ENCODE measurements at regions not wholly inside any gene's neighbourhood (a gene's known extent, or its start where the extent isn't known, plus 50 kb on each side); places are given as distances from the start of the nearest gene placed in this dataset.
A peak's percentile ranks its signal among the peaks of the same experiment; 100 is the strongest.

DNA sequence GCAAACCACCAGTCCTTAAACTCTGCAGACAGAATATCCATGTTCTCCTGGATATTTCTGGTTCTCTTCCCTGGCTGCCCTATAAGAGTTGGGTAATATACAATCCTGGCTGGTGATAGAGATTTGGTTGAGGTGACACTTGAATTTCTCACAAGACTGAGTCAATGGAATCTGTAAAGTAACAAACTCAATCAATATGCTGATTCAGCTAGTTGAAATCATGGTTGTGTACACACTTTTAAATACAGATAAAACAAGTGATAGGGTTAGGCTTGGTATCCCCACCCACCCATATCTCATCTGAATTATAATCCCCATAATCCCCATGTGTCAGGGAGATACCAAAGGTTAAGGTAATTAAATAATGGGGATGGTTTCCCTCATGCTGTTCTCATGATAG lies 349.2 kb upstream of the MAD2L1 start:
- no peak for DNase-seq

DNA sequence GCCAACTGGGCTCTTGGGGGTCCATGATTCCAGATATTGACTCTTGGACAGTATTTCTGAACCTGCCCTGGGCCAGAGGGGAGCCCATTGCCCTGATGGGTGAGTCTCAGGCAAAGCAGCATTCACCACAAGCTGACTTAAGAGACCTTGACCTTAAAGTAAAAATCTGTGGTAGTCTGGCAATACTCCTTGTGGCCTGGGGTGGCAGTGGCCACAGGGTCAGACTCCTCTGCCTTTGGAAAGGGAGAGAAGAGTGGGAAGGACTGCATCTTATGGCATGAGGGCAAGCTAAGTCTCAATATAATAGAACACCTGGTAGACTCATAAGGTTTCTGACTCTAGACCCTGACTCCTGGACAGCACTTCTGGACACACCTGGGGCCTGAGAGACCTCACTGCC lies 340.3 kb upstream of the MAD2L1 start:
- no peak for DNase-seq

DNA sequence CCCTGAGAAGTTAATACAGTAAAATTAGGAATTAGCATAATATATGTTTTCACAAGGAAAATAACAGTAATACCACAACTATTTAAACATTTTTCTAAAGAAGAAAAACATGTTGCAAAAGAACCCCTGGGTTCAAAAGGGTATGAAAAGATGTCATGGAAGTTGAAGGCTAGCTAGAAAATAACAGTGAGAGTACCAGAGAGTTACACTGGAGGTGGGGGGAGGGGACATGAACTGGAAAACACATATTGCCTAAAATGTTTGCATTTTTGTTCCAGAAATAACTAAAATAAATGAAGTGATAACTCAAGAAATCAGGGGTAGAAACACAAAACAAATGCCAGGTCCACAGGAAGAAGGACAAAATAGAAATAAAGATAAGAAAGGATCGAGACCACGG lies 336.6 kb upstream of the MAD2L1 start:
- DNase-seq = no peak

DNA sequence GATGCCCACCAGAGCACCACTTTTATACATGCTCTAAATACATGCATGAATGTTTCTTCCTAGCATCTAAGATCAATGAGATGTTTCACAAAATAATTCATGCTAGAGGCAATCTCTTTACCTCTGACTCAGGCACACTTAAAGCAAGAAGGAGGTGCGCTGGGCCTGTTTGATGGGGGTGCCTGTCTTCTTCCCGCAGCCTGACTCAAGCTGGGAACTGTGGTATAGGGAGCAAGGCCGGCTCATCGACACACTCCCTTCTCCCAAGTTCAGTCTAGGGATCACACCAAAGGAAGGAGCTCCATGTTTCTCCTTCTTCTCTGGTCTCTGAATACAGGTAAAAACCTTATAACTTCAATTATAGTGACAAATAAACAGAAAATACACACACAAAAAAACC lies 333.8 kb upstream of the MAD2L1 start:
- DNase-seq = no peak

DNA sequence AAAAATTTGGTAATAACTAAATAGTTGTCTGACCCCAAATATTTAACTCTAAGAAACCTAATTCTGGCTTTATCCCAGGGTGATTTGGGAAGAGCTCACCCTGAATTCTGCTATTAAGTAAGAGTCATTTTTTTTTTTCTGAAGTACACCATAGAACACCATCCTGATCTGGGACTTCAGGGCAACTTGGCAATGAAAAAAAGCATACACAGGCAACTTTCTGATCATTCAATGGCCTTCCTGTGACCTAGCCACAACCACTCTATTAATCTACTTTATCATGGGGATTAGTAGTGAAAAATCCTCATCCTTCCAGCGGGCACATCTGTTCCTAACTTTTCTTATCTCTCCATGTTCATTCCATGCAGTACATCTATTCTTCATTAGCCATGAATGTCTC lies 333.2 kb upstream of the MAD2L1 start:
- DNase-seq = no peak

DNA sequence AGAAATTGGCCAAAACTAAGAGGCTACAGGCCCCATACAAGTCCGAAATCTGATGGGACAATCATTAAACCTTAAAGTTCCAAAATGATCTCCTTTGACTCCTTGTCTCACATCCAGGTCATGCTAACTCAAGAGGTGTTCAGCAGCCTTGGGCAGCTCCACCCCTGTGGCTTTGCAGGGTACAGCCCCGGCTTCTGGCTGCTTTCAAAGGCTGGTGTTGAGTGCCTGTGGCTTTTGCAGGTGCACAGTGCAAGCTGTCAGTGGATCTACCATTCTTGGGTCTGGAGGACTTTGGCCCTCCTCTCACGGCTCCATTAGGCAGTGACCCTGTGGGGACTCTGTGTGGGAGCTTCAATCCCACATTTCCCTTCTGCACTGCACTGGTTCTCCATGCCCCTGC lies 329.1 kb upstream of the MAD2L1 start:
- no peak for DNase-seq

DNA sequence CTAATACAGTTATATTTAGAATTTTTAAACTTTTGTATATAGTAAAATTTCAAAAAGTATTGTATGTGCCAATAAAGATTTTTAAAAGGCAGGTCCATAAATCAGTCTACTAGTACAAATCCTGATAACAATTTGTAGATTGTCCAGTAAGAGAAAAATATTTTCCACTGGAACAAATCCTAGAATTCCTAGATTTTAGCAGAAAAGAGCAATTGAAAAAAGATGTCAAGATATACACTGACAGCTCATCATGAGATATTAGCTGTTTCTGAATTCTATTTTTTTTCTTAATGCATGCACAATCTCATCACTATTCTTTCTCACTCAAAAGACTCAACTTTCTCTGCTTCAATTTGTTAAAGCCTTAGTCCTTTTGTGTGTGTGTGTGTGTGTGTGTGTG lies 289.2 kb upstream of the MAD2L1 start:
- DNase-seq = no peak

DNA sequence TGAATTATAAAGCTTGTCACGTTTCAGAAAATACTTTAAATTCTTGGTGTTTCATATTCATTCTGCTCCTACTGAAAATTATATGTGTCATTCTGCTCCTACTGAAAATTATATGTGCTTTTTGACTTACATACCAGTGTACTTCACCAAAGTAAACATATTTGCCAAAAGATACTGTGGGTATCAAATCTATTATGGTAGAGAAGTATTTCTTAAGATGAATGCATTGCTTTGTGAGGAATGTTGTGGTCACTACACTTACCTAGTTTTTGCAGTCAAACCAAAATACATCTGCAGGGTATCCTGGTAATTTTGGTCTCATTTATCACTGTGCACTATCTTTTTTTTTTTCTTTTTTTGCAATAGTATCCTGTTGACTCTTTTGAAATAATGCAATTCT lies 287.7 kb upstream of the MAD2L1 start:
- no peak for DNase-seq

DNA sequence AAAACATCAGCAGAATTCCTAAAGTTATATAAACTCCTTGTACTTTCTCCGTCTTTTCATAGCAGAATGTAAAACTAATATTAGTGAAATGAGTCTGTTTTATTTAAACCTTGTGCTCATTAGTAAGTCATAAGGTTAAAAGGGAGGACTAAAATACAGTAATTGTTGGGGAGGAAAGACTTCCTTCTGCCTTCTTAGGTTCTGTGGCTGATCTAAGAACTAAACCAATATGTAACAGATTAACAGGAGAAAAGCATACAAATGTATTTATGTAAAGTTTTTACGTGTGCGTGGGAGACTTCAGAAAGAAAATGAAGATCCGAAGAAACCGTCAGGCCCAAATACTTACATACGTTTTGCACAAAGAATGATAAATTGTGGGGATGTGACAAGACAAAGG lies 286.6 kb upstream of the MAD2L1 start:
- DNase-seq = no peak

DNA sequence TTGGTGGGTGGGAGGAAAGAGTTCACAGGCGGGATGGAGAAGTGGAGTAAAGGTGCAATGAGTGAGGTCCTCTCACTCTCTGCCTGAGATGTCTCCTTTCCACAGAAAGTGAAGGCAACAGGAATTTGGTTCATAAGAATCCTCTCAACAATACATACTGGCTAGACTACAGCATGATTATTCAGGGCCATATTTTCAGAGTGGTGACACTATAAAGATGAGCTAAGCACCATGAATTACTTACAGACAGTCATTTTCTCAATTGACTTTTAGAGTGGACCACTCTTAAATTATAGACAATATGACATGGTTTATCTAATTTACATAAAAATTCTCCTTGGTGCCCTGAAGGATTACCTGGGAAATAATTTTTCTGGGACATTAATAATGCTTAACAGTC lies 286.1 kb upstream of the MAD2L1 start:
- DNase-seq = no peak

DNA sequence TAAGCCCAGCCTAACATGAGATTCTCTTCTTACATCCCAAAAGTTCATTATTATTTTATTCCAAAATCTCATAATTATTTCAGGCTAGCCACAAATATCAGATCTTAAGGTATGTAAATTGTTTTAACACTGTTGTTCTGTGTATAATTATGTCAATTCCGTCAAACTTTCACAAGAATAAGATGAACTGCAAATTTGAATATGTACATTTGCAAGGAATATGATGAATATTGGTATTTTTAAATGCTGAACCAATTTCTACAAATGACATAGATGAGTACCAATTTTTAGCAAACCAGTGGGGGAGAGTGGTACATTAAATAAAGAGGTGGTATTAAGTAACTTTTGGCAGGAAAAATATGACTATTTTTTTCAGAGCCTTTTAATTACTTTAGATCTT lies 282.3 kb upstream of the MAD2L1 start:
- DNase-seq = no peak

DNA sequence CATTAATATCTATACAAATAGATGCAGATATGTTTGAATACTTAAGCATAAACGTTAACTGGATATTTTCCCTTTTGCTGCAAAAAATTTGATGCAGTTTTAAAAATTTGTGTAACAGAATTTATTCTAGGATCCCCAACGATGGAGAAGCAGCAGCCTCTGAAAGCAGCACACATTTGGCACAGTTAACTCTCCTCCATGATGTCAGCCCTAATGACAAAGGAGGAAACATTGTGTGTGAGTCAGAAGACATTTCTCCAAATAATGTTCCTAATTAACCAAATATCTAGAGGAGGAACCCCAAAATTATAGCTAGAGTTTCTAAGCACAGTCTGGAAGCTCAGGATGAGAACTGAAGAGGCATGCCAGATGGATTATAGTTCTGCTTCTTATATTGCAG lies 281.9 kb upstream of the MAD2L1 start:
- no peak for DNase-seq

DNA sequence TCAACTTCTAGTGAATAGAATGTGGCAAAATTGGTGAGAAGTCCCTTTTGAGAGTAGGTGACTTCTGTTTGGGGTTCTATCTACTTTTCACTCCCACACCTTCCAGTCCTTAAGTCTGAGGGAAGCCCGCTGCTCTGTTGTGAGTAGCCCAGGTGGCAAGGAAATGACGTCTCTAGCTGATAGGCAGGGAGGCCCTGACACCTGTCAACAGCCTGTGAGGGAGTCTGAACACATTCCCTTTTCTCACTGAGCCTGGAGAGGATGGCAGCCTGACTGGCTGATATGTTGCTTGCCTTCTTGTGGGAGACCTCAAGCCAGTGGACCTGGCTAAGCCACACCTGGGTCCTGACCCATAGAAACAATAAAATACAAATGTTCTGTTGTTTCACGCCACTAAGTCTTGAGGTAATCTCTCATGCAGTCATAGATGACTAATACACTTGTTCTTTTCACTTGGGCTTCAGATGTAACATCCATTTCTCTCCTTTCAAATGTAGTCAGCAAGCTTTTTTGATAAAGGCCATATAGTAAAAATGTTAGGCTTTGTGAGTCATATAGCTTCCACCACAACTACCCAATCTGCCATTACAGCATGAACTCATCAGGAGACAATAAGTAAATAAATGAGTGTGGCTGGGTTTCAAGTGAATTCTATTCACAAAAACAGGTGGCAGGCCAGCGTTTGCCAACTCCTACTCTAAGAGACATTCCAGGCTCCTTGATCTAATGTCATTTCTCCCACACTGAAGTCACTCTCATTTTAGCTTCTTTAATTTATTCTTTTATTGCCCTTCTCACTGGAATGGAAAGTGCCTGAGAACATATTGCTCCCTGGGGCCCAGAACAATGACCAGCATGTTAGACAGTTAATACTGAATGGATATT lies 265.1 kb upstream of the MAD2L1 start:
- DNase-seq = no peak

DNA sequence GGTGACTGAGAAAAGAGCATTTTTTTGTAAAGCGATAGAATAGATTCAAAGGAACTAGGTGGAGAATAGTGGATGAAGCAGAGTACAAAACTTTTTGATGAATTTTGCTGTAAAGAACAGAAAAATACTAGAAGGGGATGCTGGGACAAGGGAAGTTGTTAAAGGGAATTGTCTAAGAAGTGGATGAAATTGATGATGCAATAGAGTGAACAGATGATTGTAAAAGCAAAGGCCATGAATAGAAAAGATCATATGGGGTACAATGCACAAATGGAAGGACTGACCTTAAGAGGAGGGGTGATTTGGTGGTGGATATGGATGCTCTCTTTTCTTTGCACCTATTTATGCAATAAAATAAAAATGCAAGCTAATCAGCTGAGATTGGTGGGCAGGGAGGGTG lies 262.7 kb upstream of the MAD2L1 start:
- no peak for DNase-seq

DNA sequence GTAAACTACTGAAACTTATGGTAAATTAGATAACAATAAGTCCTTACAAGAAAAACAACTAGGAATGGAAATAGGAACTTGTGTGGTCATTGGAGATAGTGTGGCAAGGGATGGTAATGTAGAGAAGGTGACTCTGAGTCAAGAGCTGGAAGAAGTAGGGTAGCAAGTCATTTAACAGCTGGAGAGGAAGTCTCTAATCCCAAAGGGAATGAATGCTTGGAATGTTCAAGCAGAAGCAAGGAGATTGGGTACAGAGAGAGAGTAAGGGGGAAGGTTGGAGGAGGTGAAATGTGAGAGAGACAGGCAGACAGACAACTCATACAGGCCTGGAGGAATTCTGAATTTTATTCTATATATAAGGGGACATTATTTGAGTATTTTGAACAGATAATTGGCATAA lies 260.6 kb upstream of the MAD2L1 start:
- no peak for DNase-seq

DNA sequence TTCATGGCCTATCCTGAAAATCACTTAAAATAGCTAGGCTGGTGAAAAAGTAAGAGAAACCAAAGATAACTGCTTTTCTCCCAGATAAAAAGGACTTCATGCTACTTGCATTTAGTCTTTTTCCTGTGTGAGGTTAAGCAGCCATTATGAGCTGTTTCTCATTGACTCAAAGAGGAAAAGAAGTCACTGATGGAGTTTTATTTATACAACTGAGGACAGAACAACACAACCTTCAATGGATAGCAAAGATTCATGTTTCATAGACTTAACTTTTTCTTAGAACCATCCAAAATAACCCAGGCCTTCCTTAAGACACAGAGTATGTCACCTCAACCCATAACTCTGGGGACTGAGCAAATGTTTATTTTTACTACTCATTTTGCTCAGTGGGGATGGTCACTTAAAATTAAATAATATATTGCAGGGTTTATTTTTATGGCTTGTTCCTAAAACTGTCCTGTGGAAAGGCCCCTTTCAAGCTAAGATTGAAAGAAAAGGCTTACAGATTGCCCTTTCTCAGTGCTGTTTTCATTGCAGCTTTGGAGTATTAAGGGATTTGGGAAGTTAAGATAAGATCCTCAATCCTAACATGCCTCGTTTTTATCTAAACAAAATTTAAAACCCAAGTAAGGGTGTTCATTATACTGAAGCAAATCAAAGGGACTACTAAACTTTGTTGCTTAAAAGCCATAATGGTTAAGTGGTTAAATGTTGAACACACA lies 252.6 kb upstream of the MAD2L1 start:
- no peak for DNase-seq

DNA sequence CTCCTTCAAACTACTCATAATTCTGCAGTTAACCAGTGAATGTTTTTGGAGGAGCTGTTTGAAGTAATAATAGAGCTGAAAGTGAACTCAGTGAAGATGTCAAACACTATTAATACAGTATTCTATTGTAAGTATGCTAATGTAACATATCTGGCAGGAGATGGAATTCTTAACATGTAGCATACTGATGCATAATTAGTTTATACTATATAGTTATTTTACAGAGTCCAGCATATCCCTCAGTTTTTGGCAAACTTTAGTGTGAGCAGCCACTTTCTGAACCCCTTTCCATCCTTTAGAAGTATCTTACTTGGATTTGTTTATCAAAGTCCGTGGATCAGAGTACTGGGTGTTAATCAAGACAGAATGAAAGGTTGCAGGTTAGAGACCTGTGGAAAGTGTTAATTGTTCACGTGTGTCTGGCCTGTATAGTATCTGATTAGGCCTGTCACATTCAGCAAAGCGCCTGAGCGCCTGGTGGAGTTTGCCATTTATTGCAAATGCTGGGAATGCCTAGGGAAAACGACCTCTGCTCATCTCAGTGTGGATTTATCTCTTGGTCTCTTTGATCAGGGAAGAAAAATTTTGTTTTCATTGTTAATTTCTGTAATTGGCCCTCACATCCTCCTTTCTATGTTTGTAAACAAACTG lies 251.7 kb upstream of the MAD2L1 start:
- no peak for DNase-seq

DNA sequence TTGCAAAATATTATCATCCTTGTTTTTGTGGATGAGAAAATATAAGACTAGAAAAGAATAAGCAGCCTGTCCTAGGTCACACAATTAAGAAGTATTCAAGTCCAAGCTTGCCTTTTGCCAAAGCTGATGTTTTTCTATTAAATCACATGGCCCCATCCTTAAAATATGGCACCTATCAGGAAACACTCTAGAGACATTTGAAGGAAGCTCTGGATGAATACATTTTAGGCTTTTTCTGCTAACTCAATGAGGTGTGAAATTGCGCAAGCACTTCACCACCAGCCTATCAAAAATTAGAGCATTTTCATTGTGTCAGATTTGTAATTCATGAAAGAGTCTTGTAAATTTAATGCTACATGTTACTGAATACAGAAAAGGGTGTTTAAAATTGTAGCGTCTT lies 251.1 kb upstream of the MAD2L1 start:
- DNase-seq = no peak

DNA sequence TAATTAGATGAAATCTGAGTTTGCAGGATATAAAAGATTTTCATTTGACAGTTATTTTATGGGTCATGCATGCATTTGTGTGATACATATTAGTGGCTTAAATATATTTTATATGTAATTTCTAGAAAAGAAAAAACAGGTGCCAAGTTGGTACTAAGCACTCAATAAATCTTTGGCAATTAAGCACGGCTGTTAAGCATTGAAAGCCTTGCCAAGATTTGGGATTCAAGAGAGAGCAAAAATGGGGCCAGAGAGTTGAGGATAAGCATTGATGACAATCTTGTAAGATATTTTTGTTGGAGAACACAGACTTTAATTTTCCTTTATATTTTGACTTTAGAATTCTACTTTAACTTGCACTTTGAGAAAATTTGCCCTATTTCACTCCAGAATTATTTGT lies 249.8 kb upstream of the MAD2L1 start:
- DNase-seq = no peak

DNA sequence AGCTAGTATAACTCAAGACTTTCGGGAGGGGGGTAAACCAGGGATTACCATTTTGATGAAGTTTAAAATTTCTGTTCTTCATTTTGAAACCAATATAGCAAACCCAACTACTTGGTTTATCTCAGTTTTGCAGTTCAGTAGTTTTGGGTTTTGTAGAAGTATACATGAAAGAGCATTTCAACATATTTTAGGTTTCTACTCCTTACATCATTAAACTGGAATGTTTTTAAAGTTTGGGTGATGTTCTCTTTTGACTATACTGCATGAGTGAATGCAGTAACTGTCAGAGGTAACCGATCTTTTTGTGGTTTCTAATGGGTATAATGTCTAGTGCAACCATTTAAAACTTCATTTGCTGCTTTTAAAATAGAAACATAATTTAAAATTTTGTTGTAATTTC lies 248.3 kb upstream of the MAD2L1 start:
- no peak for DNase-seq

DNA sequence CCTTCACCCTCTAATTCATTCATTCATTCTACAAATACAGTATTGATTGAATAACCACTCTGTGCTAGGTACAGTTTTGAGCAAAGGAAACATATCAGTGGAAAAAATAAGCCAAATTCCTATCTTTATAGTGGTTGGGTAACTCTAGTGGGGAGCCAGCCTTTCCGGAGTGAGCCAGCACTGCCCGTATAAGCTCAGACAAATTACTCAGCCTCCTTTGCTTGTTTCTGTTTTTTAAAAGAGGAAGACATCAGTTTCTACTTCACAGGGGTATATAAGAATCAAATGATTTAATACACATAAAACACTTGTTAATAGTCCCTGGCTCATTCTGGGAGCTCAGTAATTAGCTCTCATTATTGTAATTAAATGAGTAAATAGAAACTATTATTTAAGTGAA lies 238.2 kb upstream of the MAD2L1 start:
- no peak for DNase-seq

DNA sequence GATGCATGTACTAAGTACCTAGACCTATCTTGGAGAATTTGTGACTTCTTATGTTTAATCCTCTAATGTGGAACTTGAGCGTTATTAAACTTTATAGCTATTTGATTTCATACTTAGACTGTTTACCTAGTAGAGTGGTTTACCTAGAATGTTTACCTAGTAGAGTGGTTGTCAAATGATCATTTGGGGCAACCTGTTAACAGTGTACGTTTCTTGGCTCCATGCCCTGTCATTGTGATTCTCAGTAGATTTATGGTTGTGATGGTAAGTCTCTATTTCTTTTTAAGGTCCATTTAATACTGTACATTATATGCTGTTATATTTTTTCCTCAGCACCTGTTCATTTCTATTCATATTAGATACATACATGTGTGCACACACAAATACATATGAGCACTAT lies 233.0 kb upstream of the MAD2L1 start:
- DNase-seq = no peak

DNA sequence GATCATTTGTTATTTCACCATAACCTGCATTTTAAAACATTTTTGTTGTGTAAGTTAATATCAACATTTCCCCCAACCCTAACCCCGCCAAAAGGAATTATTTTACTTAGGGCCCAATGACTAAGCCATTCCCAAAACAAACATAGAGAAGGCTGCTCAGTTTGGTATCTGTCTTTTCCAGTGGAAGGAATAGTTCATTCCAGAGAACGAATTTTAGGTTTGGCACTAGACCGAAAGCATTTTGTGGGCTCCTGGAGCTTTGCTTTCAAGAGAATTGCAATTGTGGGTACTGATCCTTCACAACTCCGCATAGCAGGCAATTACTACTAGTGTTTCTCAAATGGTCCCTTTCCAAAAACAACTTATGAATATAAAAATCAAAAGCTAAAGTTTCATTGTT lies 226.7 kb upstream of the MAD2L1 start:
- DNase-seq = peak; percentile 42

DNA sequence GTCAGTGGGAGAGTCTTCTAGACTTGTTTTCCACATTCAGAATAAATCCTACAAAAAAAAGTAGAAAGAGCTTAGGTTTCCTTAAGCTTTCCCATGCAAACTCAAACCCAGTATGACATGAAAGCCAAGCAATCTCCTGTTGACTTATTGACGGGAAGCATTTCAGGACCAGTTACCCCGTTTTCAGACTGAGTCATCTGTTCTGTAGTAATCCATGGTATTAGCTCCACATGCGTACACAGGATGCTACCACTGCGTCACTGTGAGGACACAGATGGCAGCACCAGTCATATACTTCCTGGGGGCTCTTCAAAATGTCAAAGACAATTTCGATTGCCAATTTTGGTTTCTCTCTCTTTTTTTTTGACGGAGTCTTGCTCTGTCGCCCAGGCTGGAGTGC lies 224.9 kb upstream of the MAD2L1 start:
- DNase-seq = no peak
